NCI-H187 (cell line): ENCODE measurements at regions not wholly inside any gene's neighbourhood (a gene's known extent, or its start where the extent isn't known, plus 50 kb on each side); places are given as distances from the start of the nearest gene placed in this dataset.
"Not testable (repeated sequence)": the region's sequence is repeated elsewhere in the genome, so short reads cannot be mapped to it uniquely, and the experiment has no call there.

ENCODE experiments used
- DNase-seq, 2 experiments: peaks; one replicate each; lab custom pipeline; 2025; lab: John Stamatoyannopoulos, UW

DNA sequence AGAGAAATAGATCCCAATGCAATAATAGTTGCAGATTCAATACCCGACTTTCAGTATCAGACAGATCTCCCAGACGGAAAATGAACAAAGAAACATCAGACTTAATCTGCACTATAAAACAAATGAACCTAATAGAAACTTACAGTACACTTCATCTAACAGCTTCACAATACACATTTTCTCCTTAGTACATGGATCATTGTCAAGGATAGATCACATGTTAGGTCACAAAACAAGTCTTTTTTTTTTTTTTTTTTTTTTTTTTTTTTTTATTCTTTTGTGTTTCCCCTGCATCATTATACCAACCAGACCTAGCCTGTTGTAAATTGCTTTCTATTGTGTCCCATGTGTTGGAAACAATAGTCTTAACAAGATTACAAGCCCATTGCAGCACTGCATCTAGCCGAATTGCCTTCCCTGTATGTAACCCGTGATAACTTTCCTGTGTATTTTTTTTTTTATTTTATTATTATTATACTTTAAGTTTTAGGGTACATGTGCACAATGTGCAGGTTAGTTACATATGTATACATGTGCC is 134.0 kb upstream of the MAD2L1 start:
- not testable (repeated sequence) for DNase-seq

DNA sequence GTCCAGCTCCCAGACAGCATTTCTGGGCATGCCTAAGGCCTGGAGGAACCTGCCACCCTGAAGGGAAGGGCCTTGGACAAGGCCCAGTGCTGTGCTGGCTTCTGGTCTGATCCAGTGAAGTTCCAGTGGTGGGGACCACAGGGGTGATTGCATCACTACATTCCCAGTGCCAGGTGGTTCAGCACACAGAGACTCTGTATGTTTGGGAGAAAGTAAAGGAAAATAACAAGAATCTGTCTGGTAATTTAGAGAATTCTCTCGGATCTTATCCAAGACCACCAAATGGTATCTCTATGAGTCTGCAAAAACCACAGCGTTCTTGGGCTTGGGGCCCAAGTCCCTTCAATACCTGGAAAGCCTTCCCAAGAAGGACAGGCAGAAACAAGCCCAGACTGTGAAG is 131.8 kb upstream of the MAD2L1 start:
- DNase-seq = no peak

DNA sequence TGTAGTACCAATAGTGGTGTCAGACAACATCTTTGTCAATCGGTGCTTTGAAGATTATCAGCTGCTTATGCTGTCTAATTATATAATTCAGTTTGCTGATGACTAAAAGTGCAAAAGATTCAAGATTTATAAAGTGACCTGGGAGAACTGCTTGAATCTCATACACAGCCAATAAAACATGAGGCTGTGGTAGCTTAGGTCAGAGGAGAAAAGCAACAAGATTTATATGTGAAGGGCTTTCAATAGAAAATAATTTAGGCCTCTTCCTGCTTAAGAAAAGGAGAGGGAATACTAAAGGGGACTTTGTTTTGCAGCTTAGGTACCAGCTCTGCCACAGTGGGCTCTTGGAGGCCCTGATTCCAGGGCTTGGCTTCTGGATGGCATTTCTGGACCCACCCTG is 111.0 kb upstream of the MAD2L1 start:
- DNase-seq = no peak

DNA sequence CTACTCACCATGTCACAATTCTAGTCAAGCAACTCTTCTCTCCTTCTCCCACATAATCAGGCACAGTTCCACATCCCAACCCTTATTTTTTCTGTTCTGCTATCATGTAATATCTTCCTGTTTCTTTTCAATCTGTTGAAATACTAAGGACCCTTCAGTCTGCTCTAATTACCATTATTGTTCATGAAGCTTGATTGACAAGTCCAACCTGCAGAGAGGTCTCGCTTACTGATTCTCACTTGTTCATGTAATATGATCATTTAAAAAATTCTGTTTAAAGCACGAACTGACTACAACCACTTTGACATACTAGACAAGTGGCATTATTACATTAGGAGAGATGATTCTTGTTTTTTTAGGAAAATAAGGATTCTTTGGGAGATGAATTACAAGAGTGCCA is 108.6 kb upstream of the MAD2L1 start:
- DNase-seq = no peak

DNA sequence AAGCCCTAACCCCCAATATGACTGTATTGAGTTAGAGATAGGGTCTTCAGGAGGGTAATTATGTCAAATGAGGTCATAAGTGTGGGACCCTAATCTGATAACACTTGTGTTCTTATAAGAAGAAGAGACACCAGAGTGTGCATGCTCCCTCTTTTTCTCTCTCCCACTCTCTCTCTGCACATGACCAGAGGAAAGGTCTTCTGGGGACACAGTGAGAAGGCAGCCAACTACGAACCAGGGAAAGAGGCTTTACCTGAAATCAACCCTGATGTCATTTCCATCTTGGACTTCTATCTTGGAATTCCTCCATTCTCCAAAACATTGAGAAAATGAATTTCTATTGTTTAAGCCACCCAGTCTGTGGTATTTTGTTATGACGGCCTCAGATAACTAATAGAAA is 97.2 kb upstream of the MAD2L1 start:
- DNase-seq = no peak

DNA sequence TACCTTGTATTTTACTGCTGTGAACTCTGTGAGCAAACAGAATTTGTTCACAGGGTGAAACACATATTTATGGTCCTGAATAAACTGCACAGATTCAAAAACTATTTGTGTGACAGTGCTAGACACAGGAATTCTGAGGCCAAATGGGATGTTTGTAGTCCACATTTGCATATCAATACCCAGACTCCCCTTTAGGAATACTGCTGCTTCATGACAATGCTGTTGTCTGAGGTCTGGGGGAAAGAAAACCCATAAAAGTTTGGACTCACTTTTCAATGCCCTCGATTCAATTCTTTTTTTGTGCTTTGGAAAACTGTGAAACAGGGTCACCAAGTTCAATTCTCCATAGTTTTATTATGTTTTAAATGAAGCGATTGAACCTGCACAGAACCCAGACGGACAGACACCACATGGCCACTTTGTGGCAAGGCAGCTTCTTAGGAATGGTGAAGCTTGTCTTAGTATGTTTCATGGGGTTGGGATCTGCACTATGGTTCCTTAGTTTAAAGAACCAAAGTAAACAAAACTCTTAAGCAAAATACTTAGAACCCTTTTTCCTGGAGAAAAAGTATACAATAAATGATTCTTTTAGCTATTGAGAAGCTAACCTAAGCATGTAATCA is 92.3 kb upstream of the MAD2L1 start:
- no peak for DNase-seq

DNA sequence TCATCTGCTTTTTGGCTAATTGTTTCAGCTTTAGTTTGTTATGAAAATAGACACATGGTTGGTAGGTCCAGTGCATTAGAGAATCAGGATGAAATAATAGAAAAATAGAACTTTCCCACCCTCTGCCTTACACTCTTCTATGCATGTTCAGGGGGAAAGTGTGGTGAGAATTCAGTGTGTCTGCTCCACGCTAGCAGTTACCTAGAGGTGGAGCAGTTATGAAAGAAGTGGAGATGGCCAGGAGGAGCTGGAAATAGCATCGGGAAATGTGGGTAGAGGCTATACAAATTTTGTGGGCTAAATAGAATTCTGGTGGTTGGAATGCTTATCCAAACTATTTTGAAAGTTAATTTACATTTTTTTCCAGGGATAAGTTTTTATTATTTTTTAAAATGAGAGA is 91.4 kb upstream of the MAD2L1 start:
- no peak for DNase-seq

DNA sequence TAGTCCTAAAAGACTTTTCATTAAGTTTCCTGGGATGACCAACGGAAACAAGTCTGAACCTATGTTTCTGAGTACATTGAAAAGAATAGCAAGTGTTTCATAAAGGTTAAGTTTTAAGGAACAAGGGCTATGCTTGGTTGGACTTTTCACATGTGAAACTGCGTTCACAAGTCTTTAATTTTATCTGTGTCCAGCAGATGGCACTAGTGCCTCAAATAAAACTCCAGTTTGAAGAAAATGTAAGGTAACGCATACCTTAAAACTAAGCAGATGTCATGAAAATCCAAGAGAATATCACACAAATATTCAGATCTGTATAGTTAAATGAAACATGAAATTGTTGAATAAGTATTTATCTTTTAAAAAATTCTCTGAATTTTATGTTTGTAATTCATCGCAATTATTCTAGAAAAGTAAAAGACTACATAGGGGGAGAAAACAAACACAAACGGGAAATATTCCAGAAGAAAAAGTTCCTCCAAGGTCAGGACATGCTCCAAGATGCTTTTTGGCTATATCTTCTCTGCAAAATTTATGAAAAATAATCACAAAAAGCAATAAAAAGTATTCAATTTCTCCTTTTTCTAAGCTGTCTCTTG is 89.6 kb upstream of the MAD2L1 start:
- DNase-seq = peak in 1 of 2 experiments; percentile 5

DNA sequence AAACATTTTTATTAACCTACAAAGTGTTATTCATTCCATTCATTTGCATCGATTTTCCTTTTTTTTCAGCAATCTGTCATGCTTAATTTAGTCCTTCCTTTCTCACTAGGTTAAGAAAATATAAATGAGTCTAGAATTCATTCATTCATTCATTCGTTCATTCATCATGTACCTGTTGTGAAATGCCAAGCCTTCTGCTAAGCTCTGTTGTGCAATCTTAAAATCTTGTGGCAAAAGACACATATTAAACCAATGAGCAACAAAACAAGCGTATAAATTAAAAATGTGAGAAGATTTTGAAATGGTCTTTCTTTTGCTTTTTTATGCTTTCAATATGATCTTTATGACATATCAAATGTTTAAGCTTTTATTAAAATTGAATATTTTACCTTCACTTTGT is 88.6 kb upstream of the MAD2L1 start:
- no peak for DNase-seq

DNA sequence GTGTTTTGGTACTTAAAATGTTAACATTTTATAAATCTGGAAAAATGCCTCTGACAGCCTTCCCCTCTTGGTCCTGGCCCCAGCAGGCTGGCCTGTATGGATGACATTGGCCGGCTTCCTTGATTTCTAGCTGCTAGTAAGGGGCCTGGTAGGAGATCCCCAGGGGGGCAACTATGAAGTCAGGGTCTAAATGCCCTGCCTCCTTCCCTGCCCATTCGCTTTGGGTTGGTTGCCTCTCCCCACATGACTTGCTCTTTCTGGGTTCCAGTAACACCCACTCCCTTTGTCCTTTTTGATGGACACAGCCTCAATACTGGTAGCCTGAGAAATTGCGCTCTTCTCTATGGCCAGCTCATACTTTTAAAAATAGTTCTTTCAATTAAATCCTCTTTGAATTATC is 78.0 kb upstream of the MAD2L1 start:
- no peak for DNase-seq

DNA sequence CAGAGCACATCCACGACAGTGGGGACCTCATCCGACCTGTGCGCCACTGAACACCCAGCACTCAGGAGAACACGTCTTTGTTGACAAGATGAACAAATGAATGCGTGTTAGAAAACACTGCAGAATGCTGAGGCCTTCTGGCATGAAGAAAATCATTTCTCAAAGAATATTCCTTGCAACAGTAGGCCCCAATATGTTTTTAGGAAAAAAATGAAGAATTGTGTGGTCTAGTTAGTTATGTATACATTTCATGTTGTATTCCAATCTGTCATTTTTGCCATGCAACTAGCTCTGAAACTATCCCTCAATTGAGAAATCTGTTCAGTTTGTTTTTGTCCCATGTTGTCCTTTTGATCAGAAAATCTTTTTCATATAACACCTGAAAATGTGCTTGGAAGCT is 77.4 kb upstream of the MAD2L1 start:
- DNase-seq = no peak

DNA sequence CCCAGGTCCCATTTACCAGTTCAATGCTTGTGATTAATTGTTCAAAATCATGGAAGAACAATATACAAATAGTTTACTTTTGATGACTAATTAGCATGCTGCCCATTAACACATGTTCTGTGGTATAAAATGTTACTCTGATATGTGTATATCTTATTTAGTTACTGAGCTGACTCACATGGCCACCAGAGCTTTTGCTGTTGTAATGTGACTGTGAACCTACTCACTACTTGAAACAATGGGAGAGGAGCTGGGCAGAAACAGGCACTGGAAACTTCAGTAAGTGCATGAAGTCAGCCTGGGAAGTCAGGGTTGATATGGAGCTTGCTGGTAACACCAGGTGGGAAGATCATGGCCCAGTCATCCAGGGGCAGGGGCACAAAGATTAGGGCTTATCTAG is 72.7 kb upstream of the MAD2L1 start:
- DNase-seq = no peak

DNA sequence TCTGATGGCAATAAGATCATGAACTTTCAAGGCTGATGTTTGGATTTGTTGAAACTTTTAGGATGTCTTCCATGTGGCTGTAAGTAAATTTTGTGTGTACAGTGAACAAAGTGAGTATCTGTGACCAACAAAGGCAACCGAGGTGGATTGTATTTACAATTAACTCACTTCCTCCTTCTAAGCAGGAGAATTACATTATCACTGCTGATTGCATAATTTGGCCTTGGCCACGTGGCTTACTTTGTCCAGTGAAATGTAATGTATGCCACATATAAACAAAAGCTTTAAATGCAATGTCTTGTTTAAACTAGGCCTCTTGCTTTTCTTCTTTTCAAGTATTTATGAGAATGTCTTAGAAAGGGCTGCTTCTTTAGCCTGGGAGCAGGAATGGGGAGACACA is 66.3 kb upstream of the MAD2L1 start:
- DNase-seq = no peak

DNA sequence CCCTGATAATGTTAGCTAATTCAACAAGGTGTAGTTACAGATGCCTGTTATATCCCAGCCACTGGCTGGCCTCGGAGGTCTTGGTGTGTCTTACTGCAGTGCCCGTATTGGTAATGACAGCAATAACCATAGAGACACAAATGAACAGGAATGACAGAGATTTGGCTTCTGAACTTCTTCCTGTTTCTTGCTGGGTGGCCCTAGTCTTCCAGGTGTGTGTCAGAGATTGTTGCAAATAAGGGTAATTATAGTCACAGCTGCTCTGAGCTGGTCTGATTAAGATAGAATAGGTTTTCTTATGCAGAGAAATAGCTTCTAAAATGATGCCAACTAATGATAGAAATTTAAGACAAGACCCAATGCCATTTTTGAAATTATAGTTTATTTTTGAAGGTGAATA is 64.1 kb upstream of the MAD2L1 start:
- no peak for DNase-seq
